Breast epithelium (tissue), 3 donors: ENCODE measurements at regions not wholly inside any gene's neighbourhood (a gene's known extent, or its start where the extent isn't known, plus 50 kb on each side); places are given as distances from the start of the nearest gene placed in this dataset.

ENCODE experiments used
- POLR2A ChIP-seq: fragments of 450-650 bp; IDR thresholded peaks from one replicate; pipeline ENCODE4 v1.6.1; 2016; ENCODE audit warnings: antibody characterized with exemption, mild to moderate bottlenecking, moderate library complexity
- POLR2AphosphoS5 ChIP-seq, 3 donors: sonication (generic); formaldehyde crosslinking; IDR thresholded peaks; one replicate each; pipeline ENCODE4 v1.6.1; 2017; ENCODE audit warnings: antibody characterized with exemption in 3 of 3

DNA sequence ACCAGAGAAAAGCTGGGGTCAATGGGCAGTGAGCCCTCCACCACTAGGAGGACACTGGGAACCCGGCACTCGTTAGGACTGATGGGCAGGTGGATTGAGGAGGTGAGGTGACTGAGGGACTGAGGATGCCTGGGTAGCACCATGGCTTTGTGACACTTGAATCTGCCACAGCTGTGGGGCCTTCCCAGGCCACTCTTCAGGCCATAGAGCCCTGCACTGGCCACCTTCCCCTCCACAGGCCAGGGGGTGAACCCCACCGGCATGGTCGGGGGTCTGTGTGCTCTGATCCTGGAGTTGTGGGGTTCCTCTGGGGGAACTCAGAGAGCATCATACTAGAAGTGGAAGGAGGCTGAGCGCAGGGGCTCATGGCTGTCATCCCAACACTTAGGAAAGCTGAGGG lies 423.5 kb downstream of the ZNF536 start:
- TF ChIP-seq POLR2A = no peak
- no peak for TF ChIP-seq POLR2AphosphoS5 (IDR thresholded peaks at IDR 0.05)
